WERI-Rb-1 (cell line): ENCODE measurements at regions not wholly inside any gene's neighbourhood (a gene's known extent, or its start where the extent isn't known, plus 50 kb on each side); places are given as distances from the start of the nearest gene placed in this dataset.

Experiments used
- DNase-seq: peaks from one replicate; pipeline ENCODE4 v3.0.0-alpha.2; 2020
- H3K27ac ChIP-seq: fragments of 250-450 bp; sonication (Bioruptor Pico); 2 replicates; pipeline ENCODE4 v1.5.1; 2020; ENCODE audit warnings: mild to moderate bottlenecking, moderate library complexity
- H3K27me3 ChIP-seq: fragments of 250-450 bp; sonication (Bioruptor Pico); 2 replicates; pipeline ENCODE4 v1.5.1; 2021; ENCODE audit warnings: mild to moderate bottlenecking, low read depth, moderate library complexity; ENCODE audit not compliant: insufficient read depth, severe bottlenecking
- H3K36me3 ChIP-seq: fragments of 250-450 bp; sonication (Bioruptor Pico); 2 replicates; pipeline ENCODE4 v1.5.1; 2020; ENCODE audit warnings: mild to moderate bottlenecking, moderate library complexity
- H3K4me3 ChIP-seq: 2 replicates; pipeline ENCODE4 v1.5.1; 2011; ENCODE audit warnings: low read depth, mild to moderate bottlenecking, control low read depth, low read length
- H3K9me3 ChIP-seq: fragments of 250-450 bp; sonication (Bioruptor Pico); 2 replicates; pipeline ENCODE4 v1.5.1; 2021; ENCODE audit warnings: mild to moderate bottlenecking, moderate library complexity; ENCODE audit not compliant: severe bottlenecking
- CTCF ChIP-seq: IDR thresholded peaks from 2 replicates; pipeline ENCODE4 v1.5.1; 2011; ENCODE audit warnings: low read depth, mild to moderate bottlenecking, control low read depth, inconsistent platforms, low read length

DNA sequence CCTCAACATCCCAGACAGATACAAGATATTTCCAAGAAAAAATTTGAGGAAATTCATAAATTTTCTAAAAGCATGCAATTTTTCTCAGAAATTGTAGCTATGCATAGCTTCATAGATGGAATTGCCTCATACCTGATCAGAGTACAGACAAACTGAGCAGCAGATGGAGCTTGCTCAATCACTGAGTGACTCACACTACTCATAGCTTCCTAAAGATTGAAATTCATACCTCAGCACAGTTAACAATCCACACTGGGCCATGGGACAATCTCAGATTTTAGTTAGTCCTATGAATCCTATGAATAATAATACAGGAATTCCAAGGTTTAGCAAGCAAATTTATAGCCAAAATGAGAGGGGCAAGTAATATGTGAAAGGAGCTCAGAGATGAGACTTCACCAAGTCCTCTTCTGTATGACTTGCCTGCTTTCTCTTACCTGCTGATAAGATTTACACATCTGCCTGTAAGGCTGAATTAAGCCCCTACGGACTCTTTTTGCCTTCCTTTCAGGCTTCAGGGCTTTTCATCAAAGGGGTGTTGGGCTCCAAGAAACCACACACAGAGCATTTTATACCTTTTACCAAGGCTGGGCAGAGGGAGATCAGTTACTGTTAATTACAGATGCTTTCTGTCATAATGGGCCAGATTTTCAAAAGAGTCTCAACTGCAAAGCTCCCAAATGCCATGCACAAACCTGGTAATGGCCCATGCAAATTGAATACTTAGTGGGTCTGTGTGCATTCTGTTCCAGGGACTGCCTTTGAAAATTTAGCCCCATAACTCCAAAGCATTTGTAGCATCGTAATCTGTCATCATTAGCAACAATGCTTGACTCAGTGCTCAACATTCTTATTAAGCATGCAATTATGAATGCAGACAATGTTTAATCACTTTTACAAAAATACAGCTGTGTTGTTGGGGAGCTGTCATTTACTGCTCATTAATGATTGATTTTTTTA is 439.3 kb downstream of the DTWD2 start:
- peaks cover 3% of the 10 kb centered on the region for H3K9me3 ChIP-seq
- H3K27me3 ChIP-seq, result no peaks in the 10 kb centered on the region
- H3K36me3 ChIP-seq, result no peaks in the 10 kb centered on the region
- DNase-seq, result no peak
- peak overlapping the region; percentile 49 for H3K27ac ChIP-seq
- H3K4me3 ChIP-seq, result no peak overlapping the region
- no peak for TF ChIP-seq CTCF

DNA sequence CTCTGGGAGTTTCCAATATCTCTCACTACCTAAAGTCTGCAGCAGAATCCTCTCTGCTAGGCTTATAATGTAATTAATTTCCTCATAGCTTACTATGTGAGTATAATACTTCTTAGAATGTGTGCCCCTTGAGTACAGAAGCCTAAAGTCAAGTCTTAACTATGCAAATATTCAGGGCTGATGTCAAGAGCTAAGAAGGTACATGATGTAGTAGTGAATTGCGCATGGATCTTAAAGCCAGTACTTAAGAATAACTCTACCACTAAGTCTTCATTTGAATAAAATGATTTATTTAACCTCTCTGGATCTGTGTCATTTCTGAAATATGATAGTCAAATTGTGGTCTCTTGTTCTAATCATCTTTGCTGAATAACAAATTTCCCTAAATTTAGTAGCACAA is 442.9 kb downstream of the DTWD2 start:
- Histone ChIP-seq H3K4me3 (no peak overlapping the region), H3K27me3 (no peaks in the 10 kb centered on the region), H3K27ac (peak overlapping the region; percentile 70), H3K9me3 (peaks cover 3% of the 10 kb centered on the region), H3K36me3 (no peaks in the 10 kb centered on the region)
- no peak for DNase-seq
- no peak for TF ChIP-seq CTCF

- no peaks in the 10 kb centered on the region for H3K36me3 ChIP-seq
- H3K4me3 ChIP-seq, result no peak overlapping the region
- H3K27me3 ChIP-seq, result no peaks in the 10 kb centered on the region
- DNase-seq, result peak; percentile 56
- peaks cover 3% of the 10 kb centered on the region for H3K9me3 ChIP-seq
- peak overlapping the region; percentile 70 for H3K27ac ChIP-seq
- TF ChIP-seq CTCF, result no peak
These were observed 443.4 kb downstream of the DTWD2 start for GRCh38 chr5:118544887-118545449.

DNA sequence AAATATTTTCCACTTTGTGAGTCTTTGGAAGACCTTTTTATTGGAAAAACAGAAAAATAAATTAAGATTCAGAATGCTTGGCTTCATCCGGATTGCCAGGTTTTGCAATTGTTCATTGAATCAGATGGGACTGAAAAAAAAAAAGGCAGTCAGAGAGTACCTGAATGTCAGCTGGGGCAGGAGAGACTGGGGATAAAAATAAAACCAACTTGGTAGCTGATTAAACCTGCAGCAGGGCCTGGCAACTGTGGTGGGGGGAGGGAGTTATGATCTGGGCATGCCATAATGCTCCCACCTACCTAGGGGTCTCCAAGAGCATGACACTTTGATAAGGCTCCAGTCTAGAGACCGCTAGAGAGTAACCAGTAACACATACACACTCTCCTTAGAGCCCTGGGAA is 454.4 kb downstream of the DTWD2 start:
- Histone ChIP-seq H3K9me3 (peaks cover 2% of the 10 kb centered on the region), H3K4me3 (no peak overlapping the region), H3K36me3 (no peaks in the 10 kb centered on the region), H3K27ac (no peak overlapping the region), H3K27me3 (no peaks in the 10 kb centered on the region)
- no peak for TF ChIP-seq CTCF
- no peak for DNase-seq

GRCh38 chr5:118533156-118533555 is 455.2 kb downstream of the DTWD2 start:
- no peak overlapping the region for H3K4me3 ChIP-seq
- no peaks in the 10 kb centered on the region for H3K27me3 ChIP-seq
- no peak for DNase-seq
- no peak overlapping the region for H3K27ac ChIP-seq
- no peaks in the 10 kb centered on the region for H3K9me3 ChIP-seq
- no peak for TF ChIP-seq CTCF
- no peaks in the 10 kb centered on the region for H3K36me3 ChIP-seq
